K562 (cell line): ENCODE measurements at regions not wholly inside any gene's neighbourhood (a gene's known extent, or its start where the extent isn't known, plus 50 kb on each side); places are given as distances from the start of the nearest gene placed in this dataset.

Source experiments
- ATF1 ChIP-seq, 2 experiments: fragments of 450-650 bp in 1 of 2; IDR thresholded peaks; 2 replicates each; pipeline ENCODE4 v1.6.1; 2016; ENCODE audit warnings: missing compliant biosample characterization in 1 of 2, missing genetic modification characterization in 1 of 2
- BHLHE40 ChIP-seq: IDR thresholded peaks from 2 replicates; pipeline ENCODE4 v1.6.1; 2011; ENCODE audit warnings: low read length, improper control_type of control experiment
- C11orf30 ChIP-seq: fragments of 450-650 bp; IDR thresholded peaks from 2 replicates; pipeline ENCODE4 v1.6.1; 2016; ENCODE audit warnings: low read depth, mild to moderate bottlenecking
- DNMT1 ChIP-seq: fragments of 450-650 bp; IDR thresholded peaks from 2 replicates; pipeline ENCODE4 v1.6.1; 2016; ENCODE audit warnings: antibody characterized with exemption, mild to moderate bottlenecking
- EP300 ChIP-seq: IDR thresholded peaks from 2 replicates; pipeline ENCODE4 v1.6.1; 2012; ENCODE audit warnings: low read length, improper control_type of control experiment
- EP400 ChIP-seq: fragments of 450-650 bp; IDR thresholded peaks from 2 replicates; pipeline ENCODE4 v1.6.1; 2017; ENCODE audit warnings: antibody characterized with exemption, mild to moderate bottlenecking, moderate library complexity
- HDAC2 ChIP-seq: fragments of 450-650 bp; IDR thresholded peaks from 2 replicates; pipeline ENCODE4 v1.6.1; 2016; ENCODE audit warnings: mild to moderate bottlenecking
- IRF2 ChIP-seq: sonication (generic); formaldehyde crosslinking; IDR thresholded peaks from 2 replicates; pipeline ENCODE4 v1.8.1; 2022; ENCODE audit warnings: mild to moderate bottlenecking, missing genetic modification reagents
- MEIS2 ChIP-seq: fragments of 450-650 bp; IDR thresholded peaks from 2 replicates; pipeline ENCODE4 v1.6.1; 2014; ENCODE audit warnings: mild to moderate bottlenecking; ENCODE audit not compliant: partially characterized antibody
- PTRF ChIP-seq: fragments of 450-650 bp; IDR thresholded peaks from 2 replicates; pipeline ENCODE4 v1.6.1; 2016; ENCODE audit warnings: mild to moderate bottlenecking, missing genetic modification characterization, missing compliant biosample characterization
- SMAD4 ChIP-seq: fragments of 250-450 bp; sonication (Bioruptor Pico); conservative IDR thresholded peaks from 2 replicates; pipeline ENCODE4 v1.8.0; 2021; ENCODE audit warnings: inconsistent platforms, mild to moderate bottlenecking, moderate library complexity
- ZNF124 ChIP-seq: sonication (generic); formaldehyde crosslinking; IDR thresholded peaks from 2 replicates; pipeline ENCODE4 v1.8.1; 2022; ENCODE audit warnings: missing genetic modification reagents
- ZNF133 ChIP-seq: fragments of 250-450 bp; sonication (Bioruptor Pico); IDR thresholded peaks from 2 replicates; pipeline ENCODE4 v1.4.0; 2020; ENCODE audit warnings: mild to moderate bottlenecking
- TF ChIP-seq, protein P1 (sequence below), 2 experiments: IDR thresholded peaks; 2 replicates each; pipeline ENCODE4 v1.6.1; 2011; ENCODE audit warnings: borderline replicate concordance in 1 of 2, control low read depth in 1 of 2, low read depth in 1 of 2, low read length in 1 of 2, mild to moderate bottlenecking in 1 of 2, mixed read lengths in 1 of 2, moderate library complexity in 1 of 2; ENCODE audit not compliant: insufficient read depth in 1 of 2, insufficient read length in 1 of 2, poor library complexity in 1 of 2, severe bottlenecking in 1 of 2; ENCODE audit errors: extremely low read depth in 1 of 2
- TF ChIP-seq, protein P2 (sequence below), 3 experiments: fragments of 200-800 bp in 1 of 3; sonication (Bioruptor generic) in 1 of 3; sonication (generic) in 1 of 3; formaldehyde crosslinking in 1 of 3; IDR thresholded peaks; 2 replicates each; pipeline versions ENCODE4 v1.6.1 to v1.8.0; 2016 to 2022; ENCODE audit warnings: mild to moderate bottlenecking in 2 of 3, missing compliant biosample characterization in 2 of 3, missing genetic modification characterization in 2 of 3, missing genetic modification reagents in 1 of 3
- TF ChIP-seq, protein P3 (sequence below): sonication (generic); formaldehyde crosslinking; IDR thresholded peaks from 2 replicates; pipeline ENCODE4 v1.8.0; 2023; ENCODE audit warnings: missing genetic modification reagents, mild to moderate bottlenecking, borderline replicate concordance
- TF ChIP-seq, protein P4 (sequence below): fragments of 250-450 bp; sonication (Bioruptor Pico); IDR thresholded peaks from 2 replicates; pipeline ENCODE4 v1.5.0; 2021

DNA sequence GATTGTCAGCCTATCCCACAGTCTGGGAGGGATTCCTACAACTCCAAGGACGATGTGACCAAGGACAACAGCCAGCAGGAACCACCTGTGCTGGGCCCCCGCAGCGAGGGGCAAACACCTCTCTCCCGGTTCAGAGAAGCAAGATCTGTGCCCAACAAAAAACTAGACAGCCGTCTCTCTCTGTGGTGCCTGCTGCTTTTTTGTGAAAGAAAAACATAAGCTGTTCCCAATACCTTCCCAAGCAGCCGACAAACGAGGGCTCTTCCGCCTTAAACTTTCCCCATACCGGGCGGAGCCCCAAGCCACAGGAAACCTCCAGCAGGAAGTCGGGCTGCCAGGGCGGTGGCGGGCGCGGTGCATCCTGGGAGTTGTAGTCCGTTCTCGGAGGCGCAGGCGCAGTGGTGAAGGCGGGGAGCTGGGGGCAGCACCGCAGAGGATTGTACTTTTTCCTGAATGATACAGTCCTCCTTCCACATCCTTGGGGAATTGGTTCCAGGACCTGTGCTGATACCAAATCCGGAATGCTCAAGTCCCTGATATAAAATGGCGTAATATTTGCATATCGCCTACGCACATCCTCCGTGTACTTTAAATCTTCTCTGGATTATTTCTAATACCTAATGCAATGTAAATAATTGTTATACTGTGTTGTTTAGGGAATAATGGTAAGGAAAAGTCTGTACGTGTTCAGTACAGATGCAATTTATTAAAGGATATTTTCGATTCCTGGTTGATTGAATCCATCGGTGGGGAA lies 63.1 kb upstream of the IRF2 start (continued):
- TF ChIP-seq, protein P1, sequence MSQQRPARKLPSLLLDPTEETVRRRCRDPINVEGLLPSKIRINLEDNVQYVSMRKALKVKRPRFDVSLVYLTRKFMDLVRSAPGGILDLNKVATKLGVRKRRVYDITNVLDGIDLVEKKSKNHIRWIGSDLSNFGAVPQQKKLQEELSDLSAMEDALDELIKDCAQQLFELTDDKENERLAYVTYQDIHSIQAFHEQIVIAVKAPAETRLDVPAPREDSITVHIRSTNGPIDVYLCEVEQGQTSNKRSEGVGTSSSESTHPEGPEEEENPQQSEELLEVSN (IDR thresholded peaks at IDR 0.05; ENCODE audit: borderline replicate concordance in 1 of 2, extremely low read depth in 1 of 2, insufficient read depth in 1 of 2, insufficient read length in 1 of 2, low read depth in 1 of 2, low read length in 1 of 2, poor library complexity in 1 of 2, severe bottlenecking in 1 of 2) = peak in 1 of 2 experiments; percentile 20
- TF ChIP-seq, protein P2, sequence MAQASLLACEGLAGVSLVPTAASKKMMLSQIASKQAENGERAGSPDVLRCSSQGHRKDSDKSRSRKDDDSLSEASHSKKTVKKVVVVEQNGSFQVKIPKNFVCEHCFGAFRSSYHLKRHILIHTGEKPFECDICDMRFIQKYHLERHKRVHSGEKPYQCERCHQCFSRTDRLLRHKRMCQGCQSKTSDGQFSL (CRISPR knock-in tag; IDR thresholded peaks at IDR 0.05) = no peak
- TF ChIP-seq, protein P2 (tag; IDR thresholded peaks at IDR 0.05) = no peak
- TF ChIP-seq C11orf30 = no peak
- TF ChIP-seq, protein P3, sequence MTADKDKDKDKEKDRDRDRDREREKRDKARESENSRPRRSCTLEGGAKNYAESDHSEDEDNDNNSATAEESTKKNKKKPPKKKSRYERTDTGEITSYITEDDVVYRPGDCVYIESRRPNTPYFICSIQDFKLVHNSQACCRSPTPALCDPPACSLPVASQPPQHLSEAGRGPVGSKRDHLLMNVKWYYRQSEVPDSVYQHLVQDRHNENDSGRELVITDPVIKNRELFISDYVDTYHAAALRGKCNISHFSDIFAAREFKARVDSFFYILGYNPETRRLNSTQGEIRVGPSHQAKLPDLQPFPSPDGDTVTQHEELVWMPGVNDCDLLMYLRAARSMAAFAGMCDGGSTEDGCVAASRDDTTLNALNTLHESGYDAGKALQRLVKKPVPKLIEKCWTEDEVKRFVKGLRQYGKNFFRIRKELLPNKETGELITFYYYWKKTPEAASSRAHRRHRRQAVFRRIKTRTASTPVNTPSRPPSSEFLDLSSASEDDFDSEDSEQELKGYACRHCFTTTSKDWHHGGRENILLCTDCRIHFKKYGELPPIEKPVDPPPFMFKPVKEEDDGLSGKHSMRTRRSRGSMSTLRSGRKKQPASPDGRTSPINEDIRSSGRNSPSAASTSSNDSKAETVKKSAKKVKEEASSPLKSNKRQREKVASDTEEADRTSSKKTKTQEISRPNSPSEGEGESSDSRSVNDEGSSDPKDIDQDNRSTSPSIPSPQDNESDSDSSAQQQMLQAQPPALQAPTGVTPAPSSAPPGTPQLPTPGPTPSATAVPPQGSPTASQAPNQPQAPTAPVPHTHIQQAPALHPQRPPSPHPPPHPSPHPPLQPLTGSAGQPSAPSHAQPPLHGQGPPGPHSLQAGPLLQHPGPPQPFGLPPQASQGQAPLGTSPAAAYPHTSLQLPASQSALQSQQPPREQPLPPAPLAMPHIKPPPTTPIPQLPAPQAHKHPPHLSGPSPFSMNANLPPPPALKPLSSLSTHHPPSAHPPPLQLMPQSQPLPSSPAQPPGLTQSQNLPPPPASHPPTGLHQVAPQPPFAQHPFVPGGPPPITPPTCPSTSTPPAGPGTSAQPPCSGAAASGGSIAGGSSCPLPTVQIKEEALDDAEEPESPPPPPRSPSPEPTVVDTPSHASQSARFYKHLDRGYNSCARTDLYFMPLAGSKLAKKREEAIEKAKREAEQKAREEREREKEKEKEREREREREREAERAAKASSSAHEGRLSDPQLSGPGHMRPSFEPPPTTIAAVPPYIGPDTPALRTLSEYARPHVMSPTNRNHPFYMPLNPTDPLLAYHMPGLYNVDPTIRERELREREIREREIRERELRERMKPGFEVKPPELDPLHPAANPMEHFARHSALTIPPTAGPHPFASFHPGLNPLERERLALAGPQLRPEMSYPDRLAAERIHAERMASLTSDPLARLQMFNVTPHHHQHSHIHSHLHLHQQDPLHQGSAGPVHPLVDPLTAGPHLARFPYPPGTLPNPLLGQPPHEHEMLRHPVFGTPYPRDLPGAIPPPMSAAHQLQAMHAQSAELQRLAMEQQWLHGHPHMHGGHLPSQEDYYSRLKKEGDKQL (CRISPR knock-in tag) = no peak
- TF ChIP-seq HDAC2 = no peak; the same call in 1 of the 2 replicates
- peak; percentile 62 for TF ChIP-seq MEIS2
- peak; percentile 46 for TF ChIP-seq EP300
- no peak for TF ChIP-seq ZNF133 (CRISPR knock-in tag)
- no peak for TF ChIP-seq DNMT1
- TF ChIP-seq ZNF124 (CRISPR knock-in tag) = no peak
- TF ChIP-seq SMAD4 = no peak
- TF ChIP-seq EP400 = peak; percentile 56
- TF ChIP-seq IRF2 (CRISPR knock-in tag) = no peak
- TF ChIP-seq, protein P4, sequence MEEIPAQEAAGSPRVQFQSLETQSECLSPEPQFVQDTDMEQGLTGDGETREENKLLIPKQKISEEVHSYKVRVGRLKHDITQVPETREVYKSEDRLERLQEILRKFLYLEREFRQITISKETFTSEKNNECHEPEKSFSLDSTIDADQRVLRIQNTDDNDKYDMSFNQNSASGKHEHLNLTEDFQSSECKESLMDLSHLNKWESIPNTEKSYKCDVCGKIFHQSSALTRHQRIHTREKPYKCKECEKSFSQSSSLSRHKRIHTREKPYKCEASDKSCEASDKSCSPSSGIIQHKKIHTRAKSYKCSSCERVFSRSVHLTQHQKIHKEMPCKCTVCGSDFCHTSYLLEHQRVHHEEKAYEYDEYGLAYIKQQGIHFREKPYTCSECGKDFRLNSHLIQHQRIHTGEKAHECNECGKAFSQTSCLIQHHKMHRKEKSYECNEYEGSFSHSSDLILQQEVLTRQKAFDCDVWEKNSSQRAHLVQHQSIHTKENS (CRISPR knock-in tag) = no peak
- TF ChIP-seq BHLHE40 = 0 out of 2 replicates have a peak, but pooled peaks have one; percentile 32
- TF ChIP-seq PTRF (tag) = no peak
- TF ChIP-seq ATF1 (CRISPR knock-in tag; IDR thresholded peaks at IDR 0.05) = no peak
- peak; percentile 72 for TF ChIP-seq ATF1 (tag; IDR thresholded peaks at IDR 0.05)
